ENCODE measurements at regions not wholly inside any gene's neighbourhood (a gene's known extent, or its start where the extent isn't known, plus 50 kb on each side); places are given as distances from the start of the nearest gene placed in this dataset.

DNA sequence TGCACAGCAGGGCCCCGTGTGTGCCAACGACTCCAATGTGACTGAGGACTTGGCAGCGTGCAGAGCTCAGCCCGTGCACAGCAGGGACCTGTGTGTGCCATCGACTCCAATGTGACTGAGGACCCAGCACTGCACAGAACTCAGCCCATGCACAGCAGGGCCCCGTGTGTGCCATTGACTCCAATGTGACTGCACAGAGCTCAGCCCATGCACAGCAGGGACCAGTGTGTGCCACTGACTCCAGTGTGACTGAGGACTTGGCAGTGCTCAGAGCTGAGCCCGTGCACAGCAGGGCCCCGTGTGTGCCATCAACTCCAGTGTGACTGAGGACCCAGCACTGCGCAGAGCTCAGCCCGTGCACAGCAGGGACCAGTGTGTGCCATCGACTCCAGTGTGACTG, 347.8 kb upstream of the B3GAT1 start:
- DNase-seq, result peak; percentile 50

- peak; percentile 27 for DNase-seq
Observed at GRCh38 chr11:134759274-134759673, 347.2 kb upstream of the B3GAT1 start.

DNA sequence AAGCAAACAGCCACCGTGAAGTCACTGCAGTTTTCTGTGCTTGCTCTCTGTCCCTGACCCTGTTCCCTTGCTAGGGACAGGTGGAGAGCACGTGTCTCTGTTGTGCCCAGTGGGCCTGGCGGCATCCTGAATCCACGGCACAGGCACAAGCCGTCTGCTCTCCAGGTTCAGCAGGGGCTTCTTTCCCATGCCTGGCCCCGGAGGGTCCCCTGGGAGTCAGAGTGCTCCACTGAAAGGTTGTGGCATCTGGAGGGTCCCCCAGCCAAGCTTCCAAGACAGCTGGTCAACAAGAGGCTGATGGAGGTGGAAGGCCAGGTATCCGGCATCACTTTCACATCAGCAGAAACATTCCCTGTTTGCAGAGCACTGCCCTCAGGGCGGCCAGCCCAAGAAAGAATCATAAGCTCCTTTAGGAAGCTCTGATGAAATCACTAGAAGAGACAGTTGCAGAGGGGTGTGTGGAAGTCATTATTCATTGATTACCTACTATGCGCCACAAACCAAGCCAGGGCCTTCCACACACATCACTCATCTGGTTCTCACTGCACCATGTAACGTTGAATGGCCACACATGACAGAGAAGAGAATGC, 346.4 kb upstream of the B3GAT1 start:
- peak; percentile 47 for DNase-seq

- DNase-seq, result peak; percentile 20
Observed at GRCh38 chr11:134757633-134758032, 345.6 kb upstream of the B3GAT1 start.

DNA sequence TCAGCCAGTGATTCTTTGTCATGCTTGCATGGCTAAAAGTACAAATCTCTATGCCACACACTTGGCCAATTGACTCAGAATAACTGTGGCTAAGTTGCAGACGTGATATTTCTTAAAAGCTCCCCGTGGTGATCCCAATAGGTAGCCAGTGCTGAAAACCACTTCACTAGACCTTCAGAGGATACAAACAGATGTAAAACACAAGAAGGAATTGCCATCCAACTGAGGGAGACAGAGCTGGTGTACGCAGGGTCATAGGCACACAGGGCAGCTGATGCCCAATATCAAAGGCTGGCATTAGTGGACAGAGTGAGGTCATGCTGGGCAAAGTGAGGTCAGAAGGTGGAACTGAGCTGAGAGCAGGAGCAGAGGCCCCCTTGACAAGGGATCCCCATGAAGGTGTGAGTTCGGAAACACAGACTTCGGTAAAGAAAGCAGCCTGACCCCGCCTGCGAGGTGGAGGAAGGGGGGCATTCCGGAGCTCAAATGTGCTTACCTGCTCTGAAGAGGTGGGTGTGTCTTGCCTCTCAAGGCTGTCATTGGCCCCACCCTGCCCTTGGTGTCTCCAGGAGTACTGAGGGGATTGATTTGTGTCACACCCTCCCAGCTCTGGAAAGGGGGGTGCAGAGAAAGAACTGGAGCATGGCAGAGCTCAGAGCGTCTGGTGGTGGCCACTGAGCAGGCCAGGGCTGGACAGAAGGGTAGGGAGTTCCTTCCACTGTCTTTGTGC, 344.9 kb upstream of the B3GAT1 start:
- peak; percentile 51 for DNase-seq

GRCh38 chr11:134755535-134755934, 343.5 kb upstream of the B3GAT1 start:
- peak; percentile 17 for DNase-seq

GRCh38 chr11:134754521-134755198, 342.6 kb upstream of the B3GAT1 start:
- DNase-seq, result peak; percentile 26

DNA sequence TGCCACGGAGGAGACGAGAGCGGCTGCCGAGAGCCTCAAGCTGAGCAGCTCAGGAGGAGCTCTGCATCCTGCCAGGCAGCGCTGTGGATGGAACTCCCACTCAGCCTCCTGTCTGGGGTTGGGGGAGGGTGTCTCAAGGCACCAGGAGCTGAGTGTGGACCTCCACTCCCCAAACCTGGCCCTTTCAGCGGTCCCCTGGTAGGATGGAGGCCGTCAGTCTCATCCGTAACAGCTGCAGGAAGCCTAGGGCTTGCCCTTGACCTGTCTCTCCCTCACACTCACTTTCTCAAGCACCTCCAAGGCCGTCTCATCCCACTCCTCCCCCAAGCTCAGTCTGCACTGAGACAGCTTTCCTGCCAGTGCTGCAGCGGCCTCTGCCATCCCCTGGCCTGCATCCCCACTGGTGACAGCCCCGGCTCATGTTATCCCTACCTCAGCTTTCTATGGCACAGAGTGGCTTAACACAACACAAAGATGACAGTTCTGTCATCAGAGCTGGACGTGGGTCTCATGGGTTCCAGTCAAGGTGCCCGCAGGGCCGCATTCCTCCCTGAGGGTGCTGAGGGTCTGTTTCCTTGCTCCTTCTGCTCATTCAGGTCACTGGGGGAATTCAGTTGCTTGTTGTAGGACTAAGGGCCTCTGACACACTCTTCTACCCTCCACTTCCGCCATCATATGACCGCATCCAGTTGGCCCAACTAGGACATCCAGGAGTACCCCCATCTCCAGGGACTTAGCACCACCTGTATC, 341.9 kb upstream of the B3GAT1 start:
- DNase-seq, result peak; percentile 36

DNA sequence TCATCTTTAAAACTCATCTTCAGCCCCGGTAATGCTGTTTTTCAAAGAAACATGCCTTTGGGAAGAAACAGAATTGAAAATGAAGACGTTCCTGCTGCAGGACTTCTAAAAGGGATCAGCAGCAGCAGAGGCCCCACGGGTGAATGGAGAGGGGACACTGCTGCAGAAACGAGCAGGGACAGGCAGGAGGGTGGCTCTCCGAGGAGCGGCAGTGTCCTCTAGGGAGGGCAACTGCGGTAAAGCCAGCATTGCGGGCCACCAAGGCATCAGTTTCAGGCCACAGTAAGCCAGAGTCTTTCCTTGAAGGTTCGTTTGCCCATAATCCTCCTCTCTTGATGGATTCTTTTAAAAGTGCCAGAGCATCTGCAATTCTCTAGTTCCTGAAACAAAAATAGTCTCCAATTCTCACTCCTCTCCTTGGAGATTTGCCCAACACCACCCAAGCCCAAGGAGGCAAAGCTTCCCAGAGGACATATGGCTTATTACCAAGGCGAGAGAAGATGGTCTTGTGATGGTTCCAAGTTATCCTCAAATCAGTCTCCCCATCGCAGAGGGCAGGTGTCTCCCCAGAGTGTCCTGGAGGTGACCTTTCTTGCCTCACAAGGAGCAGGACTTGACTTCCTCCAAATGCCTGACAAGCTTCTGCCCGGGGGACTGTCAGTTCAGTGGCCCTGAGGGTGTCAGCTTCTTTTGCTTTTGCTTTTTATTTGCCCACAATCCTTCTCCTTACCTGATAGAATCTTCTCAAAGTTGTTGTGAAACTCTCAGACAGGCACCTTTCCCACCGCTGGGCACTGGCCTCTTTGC, 341.1 kb upstream of the B3GAT1 start:
- DNase-seq, result peak; percentile 21

- peak; percentile 35 for DNase-seq
Observed at GRCh38 chr11:134752526-134752925, 340.5 kb upstream of the B3GAT1 start.

GRCh38 chr11:134751766-134752165, 339.7 kb upstream of the B3GAT1 start:
- peak; percentile 15 for DNase-seq

DNA sequence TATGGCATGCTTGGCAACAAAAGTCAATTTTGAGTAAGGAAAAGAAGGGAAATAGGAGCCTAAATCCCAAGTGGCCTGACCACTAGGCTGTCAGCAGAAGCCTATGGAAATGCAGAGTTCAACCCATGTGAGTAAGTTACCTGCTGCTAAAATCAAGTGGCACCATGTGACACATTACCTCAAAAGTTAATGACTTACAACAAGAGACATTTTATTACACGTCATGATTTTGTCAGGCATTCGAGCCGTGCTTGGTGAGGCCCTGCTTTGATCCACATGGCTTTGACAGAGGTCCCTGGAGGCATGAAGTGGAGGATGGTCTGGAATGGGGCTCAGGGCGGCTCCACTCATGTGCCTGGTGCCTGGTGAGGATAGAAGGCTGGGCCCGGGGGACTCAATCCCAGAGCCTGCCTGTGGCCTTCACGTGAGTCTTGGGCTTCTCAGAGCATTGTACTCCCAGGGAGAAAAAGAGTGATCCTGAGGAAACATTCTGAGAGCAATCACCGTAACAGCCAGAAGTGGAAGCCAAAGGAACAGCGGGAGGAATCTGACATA, 339.1 kb upstream of the B3GAT1 start:
- DNase-seq, result peak; percentile 43

DNA sequence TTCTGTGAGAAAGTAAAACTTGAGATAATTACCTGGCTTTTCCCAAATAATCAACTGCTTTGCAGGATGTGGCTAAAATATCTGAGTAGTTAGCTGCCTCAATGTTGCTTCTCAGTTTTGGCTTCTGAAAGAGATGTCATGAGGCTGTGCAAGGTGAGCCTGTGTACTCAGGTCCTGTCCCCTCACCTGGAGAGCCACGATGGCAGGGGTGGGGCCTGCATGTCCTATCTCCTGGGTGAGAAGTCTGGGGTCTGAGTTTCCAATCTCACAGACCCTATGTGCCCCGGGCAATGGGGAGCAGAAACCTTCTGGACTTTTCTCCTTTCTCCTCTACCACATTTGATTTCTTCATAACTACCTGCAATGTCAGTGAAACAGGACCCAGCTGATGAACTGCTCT, 338.6 kb upstream of the B3GAT1 start:
- DNase-seq, result no peak

DNA sequence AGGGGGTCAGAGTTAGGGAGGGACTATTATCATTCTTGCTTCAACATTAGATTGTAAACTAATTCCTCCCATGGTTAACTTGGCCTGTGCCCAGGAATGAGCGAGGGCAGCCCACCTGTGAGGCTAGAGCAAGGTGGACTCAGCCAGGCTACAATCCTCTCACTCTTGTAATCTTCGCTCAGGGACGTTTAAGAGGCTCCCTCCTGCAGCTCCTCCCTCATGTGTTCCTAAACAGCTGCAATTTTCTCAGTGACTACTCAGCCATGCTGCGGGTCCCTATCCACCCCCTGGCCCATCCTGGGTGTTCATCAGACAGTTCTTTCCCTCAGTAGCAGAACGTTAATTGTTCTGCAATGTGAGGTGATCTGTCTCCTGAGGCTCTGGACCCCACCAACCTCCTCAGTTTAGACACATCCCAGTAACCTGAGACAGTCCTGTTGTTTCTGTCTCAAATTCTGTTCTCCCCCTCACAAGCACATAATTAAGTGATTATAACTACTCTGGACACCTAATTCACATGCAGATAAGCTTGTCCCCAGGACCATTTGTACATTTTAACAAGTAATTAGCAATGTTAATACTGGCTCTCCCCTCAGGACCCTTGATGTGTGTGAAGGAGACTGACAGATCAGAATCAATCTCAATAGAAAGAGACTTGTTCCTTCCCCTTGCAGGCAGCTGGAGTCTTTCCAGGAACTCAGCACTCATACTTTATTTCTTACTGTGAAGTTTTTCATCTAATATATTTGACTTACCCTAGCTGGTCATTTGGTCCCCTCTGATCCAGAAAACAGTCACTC, 337.2 kb upstream of the B3GAT1 start:
- DNase-seq, result peak; percentile 32

- no peak for DNase-seq
Observed at GRCh38 chr11:134746609-134747008, 334.6 kb upstream of the B3GAT1 start.

DNA sequence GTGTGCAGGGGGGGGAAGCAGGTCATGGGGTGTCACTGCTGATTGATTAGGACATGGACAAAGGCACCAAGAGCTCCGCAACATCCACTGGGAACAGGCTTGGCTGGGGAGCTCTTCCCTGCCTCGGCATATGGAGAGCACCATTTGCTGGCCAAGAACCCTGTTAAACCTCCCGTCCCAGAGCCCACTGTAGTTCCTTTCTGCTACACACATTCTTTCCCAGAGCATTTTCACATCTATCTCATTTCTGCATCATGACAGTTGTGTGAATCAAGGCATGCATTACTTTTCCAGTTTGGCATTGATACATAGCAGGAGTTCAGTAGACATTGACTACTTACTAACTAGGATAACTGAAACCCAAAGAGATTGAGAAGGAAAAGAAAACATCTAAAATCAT, 333.4 kb upstream of the B3GAT1 start:
- no peak for DNase-seq

DNA sequence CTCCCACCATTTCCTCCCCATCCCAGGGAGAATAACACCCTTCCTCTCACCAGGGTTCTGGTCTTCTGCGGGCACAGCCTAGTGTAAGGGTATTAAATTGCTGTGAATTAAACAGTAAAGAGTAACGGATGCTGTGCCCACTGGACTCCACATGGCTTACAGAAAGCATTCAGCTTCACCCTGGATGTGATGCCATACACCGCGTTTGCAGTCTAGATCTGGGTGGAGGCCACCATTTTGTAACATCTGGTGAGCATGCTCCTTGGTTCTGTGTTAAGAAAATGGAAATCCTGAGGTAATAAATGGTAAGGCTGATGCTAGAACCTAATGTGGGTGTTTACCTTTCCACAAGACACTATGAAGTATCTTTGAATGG, 331.8 kb upstream of the B3GAT1 start:
- no peak for DNase-seq

DNA sequence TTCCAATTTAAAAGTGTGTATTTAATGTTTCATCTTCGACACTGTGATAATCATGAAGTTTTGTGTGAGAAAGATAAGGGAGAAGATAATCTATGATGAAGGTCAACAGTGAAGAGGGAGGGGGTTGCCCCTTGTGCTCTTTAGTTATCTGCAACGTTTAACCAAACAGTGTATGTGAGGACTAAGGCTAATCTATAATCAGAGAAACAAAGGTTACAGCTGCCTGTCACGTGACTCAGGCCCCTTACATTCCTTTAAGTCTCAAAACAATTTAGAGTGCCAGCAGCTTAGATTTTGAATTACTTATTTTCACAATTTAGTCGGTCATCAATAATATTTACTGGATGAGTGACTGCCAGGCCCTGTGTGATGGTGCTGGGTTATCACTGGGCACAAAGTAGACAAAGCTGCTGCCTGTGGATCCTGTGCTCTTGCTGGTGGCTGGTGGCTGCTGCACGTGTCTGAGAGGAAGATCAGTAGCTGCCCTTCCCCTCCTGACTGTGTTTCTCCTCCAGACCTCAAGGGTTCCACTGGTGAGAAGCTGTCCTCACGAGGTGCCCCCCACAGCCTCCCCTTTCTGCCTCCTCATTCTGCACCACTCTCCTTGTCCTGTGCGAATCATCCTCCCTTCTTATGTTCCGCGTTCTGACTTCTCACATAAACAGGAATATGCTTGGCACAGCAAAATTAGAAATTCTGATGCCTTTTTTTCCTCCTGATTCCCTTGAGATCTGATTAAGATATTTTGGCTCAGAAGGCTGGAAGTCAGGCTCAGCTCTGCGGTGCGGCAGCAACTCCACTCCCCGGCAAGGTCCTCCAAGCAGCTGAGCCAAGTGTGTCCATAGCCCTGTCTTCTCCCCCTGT, 331.1 kb upstream of the B3GAT1 start:
- DNase-seq, result no peak

DNA sequence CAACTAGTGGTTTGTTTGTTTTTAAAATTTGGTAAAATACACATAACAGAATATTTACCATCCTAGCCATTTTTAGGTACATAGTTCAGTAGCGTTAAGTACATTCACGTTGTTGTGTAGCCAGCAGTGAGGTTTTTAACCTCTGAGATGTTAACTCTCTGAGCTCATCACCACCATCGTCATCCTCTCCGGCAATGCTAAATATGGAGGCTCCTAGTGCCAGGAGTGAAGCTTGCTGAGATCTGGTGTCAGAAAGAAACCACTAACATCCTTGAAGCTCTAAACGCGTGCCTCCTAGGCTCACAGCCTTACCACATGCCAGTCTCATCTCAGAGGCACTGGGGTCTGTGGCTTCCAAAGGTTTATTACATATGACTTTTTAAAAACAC, 330.2 kb upstream of the B3GAT1 start:
- no peak for DNase-seq

- no peak for DNase-seq
Observed at GRCh38 chr11:134741453-134742223, 329.6 kb upstream of the B3GAT1 start.
